ENCODE measurements at regions not wholly inside any gene's neighbourhood (a gene's known extent, or its start where the extent isn't known, plus 50 kb on each side); places are given as distances from the start of the nearest gene placed in this dataset.

DNA sequence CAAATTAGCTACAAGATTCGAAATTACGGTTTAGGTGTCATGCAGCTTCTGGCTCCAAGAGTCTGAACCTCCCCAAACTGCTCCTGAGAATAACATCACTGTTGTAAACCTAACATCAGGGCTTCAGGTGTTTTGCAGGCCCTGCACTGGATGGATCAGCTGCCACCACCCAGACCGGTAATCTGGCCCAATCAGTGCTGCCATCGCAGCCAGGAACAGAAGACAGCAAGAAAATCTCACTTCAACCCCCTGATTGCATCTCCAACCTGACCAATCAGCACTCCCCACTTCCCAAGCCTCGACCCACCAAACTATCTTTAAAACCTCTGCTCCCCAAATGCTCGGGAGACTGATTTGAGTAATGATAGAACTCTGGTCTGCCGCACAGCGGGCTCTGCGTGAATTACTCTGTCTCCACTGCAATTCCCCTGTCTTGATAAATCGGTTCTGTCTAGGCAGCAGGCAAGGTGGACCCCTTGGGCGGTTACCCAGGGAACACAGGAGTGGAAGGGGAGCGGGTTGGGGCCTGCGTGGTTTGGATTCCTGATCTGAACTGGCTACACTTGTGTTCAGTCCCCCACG lies 268.5 kb upstream of the SFSWAP start:
- TF ChIP-seq CTCF (IDR thresholded peaks at IDR 0.05) (no peak), POLR2A (IDR thresholded peaks at IDR 0.05) (no peak)

Data from uterus (tissue), 2 donors.